ENCODE measurements at regions not wholly inside any gene's neighbourhood (a gene's known extent, or its start where the extent isn't known, plus 50 kb on each side); places are given as distances from the start of the nearest gene placed in this dataset.

- no peak for DNase-seq (ENCODE audit: low spot score)
- H3K9me3 Mint-ChIP-seq (ENCODE audit: unreplicated experiment), result no peaks in the 10 kb centered on the region
- TF ChIP-seq CTCF (IDR thresholded peaks at IDR 0.05; ENCODE audit: unreplicated experiment), result no peak
- no peaks in the 10 kb centered on the region for H3K4me1 Mint-ChIP-seq (ENCODE audit: unreplicated experiment)
- no peaks in the 10 kb centered on the region for H3K36me3 Mint-ChIP-seq (ENCODE audit: low read depth, unreplicated experiment)
- H3K27me3 Mint-ChIP-seq (ENCODE audit: unreplicated experiment), result no peaks in the 10 kb centered on the region
- H3K4me3 Mint-ChIP-seq (ENCODE audit: unreplicated experiment), result no peak overlapping the region
- H3K27ac Mint-ChIP-seq (ENCODE audit: unreplicated experiment), result no peak overlapping the region
Measured at GRCh38 chr21:17461582-17461981, 51.3 kb upstream of the CXADR start.

- Mint-ChIP-seq H3K9me3 (ENCODE audit: unreplicated experiment) (no peaks in the 10 kb centered on the region), H3K4me1 (ENCODE audit: unreplicated experiment) (no peaks in the 10 kb centered on the region), H3K27ac (ENCODE audit: unreplicated experiment) (no peak overlapping the region), H3K4me3 (ENCODE audit: unreplicated experiment) (no peak overlapping the region), H3K27me3 (ENCODE audit: unreplicated experiment) (no peaks in the 10 kb centered on the region), H3K36me3 (ENCODE audit: low read depth, unreplicated experiment) (no peaks in the 10 kb centered on the region)
- DNase-seq (ENCODE audit: low spot score), result no peak
- TF ChIP-seq CTCF (IDR thresholded peaks at IDR 0.05; ENCODE audit: unreplicated experiment), result no peak
Measured at GRCh38 chr21:17462276-17462981, 50.4 kb upstream of the CXADR start.

Small RNAs in the stretch of these regions (microRNA-seq; reads per million reads assigned to microRNA genes)
- gene MIR125B2 (ENCODE audit: unreplicated experiment) (120 reads per million, percentile 83 among the genes with 10 or more reads in this experiment), gene MIR99A (ENCODE audit: unreplicated experiment) (1,658 reads per million, percentile 95 among the genes with 10 or more reads in this experiment), gene MIRLET7C (ENCODE audit: unreplicated experiment) (4.0 reads per million, percentile 44 among the genes with 10 or more reads in this experiment)
